ENCODE measurements at regions not wholly inside any gene's neighbourhood (a gene's known extent, or its start where the extent isn't known, plus 50 kb on each side); places are given as distances from the start of the nearest gene placed in this dataset.

DNA sequence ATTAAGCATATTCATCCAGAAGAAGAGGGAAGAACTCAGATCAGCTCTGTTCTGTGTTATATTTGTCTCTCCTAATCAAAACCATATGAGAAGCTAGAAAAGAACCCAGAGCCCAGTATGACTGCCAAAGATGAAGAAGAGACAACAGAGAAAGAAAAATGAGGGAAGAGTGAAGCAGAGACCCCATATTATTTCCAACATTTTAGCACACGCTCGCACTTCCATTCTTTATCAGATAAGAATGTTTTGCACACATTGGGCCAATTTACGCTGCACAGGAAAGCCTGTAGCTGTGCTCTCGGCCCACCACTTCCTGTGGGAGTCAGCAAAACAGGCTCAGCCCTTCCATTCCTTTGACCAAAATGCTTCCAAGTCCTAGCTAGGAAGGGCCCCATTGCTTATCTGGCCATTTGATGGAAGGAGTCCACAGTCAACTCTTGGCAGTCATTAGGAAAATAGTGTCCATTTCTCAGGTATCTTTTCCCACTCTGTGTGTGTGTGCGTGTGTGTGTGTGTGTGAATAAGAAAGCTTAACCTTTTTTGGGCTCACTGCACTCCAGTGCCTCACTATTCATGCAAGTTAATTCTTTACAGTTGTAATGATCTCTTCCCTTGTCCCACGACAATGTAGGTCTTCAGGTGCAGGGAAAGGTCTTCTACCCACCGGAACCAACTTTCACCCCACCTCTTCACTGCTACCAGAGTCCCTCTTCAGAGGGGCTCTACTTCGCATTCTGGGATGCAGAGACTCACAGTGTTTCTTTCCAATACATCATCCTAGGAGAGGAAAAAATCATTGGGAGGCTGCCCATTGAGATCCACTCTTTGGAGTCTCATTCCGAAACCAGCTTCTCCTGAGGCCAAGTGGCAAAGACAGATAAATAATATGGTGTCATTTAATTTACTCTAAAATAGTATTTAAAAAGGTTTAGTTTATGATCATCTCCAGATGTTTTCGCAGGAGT, 237.5 kb downstream of the COG6 start:
- no peak for DNase-seq (ENCODE audit: low read depth, low spot score)

DNA sequence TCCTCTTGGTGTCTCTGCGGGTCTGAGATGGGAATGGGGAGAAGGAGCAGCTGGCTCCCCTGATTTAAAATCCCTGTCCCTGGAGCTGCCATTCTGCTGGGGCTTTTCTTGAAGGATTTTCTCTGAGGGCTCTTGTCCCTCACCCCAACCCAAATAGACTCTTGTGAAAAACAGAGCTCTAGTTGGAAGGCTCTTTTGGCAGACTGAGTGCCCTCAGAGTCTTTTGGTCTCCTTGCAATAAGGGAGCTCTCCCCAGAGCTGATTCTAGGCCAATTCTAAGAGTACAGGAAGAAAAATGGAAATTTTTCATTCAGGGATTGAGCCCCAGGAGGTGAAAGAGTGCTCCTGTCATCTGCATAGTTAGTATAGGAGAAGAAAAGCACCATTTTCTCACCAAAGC, 238.3 kb downstream of the COG6 start:
- DNase-seq (ENCODE audit: low read depth, low spot score), result no peak

DNA sequence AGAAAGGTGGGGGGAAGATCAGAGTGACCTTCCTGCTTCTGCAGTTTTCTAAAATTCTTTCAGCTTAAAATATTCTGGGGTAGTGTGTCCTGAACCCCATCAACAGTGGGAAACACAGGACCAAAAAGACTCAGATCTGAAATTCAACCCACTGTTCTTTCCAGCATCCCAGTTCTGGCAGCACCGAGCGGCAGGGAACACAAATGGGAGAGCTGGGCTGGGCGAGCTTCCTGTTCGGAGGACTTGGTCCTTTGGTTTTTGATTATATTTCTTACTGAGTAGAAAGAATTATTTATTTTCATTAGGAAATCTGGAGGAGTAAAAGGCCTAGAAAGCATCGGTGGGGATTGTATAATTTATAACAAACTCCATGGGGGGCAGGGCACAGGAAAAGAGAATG, 239.1 kb downstream of the COG6 start:
- no peak for DNase-seq (ENCODE audit: low read depth, low spot score)

DNA sequence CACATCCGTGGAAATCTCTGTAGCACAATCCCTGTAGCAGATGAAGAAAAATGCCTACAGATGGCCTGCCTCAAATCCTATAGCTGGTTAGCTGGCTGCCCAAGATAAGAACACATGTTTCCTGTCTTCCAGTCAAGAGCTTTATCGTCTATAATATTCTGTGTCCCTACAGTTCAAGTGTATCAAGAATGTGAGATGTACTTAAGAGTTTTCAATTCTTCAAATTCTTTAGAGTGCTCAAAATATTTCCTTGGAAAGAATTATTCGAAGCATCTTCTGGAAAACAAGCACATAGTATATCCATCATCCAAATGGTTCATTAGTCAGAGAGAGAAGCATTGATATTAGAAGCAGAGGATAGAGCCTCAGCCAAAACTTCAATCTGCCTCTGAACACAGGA, 239.8 kb downstream of the COG6 start:
- no peak for DNase-seq (ENCODE audit: low read depth, low spot score)

DNA sequence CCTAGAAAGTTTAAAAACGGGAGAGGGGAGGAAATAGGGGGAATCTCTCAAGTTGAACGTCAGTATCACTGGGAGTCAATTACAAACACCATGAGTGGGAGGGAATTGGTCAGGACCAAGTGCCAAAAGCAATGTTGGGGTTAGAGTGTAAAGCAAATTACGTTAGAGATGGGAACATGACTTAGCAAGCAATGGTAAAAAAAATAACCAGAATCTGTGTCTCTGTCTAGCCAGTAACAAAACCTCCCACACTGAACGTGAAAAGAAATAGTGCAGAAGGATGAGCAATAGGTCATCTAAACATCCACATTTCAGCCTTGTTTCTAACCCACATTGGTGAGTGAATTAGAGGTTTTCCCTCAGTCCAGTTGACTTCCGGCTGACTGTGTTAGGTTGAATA, 242.2 kb downstream of the COG6 start:
- peak; percentile 13 for DNase-seq (ENCODE audit: low read depth, low spot score)

DNA sequence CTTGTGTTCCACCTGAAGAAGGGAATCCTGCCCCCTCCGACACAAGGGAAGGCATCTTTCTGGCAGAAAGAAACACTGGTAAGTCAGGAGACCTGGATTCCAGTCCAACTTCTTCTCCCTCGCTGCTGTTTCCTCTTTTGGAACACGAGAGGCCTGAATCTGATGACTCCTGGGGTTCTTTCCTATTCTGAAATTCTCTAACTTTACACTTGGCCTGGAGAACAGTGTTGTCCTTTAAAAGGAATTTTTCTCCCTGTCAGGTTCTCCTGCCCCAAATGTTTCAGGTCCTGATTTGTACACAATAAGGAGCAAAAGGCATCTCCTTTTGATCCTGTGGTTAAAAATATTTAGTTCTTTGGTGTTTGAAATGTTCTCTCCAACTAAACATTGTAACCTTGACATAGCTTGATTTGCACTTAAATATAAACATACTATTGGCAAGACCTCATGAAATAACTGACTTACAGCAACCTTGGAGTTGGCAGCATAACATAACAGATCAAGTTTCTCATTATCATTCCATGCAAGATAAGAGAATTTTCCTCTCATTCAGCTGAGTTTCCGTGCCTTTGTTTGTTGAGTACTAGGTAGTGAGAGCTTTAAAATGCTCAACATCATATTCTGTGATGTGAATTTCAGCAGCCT, 244.8 kb downstream of the COG6 start:
- no peak for DNase-seq (ENCODE audit: low read depth, low spot score)

DNA sequence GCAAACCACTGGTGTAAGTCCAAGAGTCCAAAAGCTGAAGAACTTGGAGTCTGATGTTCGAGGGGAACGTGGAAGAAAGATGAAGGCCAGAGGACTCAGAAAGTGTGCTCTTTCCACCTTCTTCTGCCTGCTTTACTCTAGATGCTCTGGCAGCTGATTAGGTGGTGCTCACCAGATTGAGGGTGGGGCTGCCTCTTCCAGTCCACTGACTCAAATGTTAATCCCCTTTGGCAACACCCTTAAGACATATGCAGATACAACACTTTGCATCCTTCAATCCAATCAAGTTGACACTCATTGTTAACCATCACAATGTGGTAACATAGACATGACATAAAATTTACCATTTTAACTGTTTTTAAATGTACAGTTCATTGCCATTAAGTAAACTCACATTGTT, 249.5 kb downstream of the COG6 start:
- no peak for DNase-seq (ENCODE audit: low read depth, low spot score)

DNA sequence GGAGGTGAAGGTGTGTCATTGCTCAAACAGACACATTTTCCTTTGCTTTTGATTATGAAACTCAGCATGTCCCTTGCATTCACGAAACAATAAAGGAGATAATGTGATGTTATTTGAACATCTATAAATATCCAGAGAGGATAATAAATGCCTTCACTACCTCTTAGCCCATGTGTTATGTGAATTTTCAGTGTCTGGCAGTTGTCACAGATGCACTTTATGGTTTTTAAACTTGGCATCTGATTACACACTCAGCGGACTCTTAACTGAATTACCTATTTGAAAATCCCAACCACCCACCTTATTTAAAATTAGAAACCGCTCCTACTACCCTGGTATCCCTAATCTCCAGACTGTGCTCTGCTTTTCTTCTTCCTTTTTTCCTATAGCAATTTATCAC, 254.2 kb downstream of the COG6 start:
- DNase-seq (ENCODE audit: low read depth, low spot score), result no peak

DNA sequence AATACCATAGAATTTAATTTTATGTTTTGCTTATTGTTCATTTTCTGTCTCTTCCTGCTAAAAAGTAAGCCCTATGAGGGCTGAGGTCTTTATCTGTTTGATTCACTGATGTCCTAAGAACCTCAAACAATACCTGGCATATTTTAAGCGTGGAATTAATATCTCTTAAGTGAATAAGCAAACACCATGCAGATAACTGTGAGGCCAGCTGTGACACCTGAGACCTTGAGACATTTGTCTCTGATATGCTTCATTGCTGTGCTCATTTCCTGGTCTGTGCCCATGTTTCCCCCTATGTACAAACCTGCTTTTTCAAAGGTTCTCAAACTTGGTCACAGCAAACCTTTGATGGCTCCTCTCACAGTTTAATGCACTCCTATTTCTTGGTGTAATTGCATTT, 254.6 kb downstream of the COG6 start:
- DNase-seq (ENCODE audit: low read depth, low spot score), result no peak

DNA sequence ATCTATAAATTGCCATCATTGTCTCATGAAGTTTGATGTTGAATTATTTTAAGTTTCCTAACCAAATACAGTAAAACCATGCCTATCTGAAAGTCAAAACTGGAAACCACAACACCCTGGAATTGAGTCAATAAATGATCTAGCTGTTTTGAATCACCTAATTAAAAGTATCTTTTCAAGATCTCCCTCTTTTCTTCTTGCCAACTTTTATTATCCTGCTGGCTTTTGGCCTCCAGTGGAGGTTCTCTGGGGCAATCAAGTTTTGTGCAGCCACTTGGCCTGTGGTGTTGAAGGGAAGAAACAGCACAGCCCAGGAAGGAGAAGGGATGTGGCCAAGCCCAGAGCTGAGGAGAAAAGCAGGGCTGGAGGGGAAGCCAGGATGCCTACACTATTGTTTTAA, 255.4 kb downstream of the COG6 start:
- DNase-seq (ENCODE audit: low read depth, low spot score), result no peak

DNA sequence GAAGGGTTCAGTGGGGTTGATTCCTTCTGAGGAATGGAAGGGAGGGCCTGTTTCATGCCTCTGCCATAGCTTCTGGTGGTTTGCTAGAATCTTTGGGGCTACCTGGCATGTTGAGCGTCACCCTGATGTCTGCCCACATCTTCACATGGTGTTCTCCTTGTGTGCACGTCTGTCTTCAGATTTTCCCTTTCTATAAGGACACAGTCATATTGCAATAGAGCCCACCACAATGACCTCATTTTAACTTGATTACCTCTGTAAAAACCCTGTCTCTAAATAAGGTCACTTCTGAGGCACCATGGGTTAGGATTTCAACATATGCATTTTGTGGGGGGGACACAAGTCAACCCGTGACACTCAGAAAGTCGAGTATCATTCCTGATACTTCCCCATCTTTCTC, 257.9 kb downstream of the COG6 start:
- no peak for DNase-seq (ENCODE audit: low read depth, low spot score)

DNA sequence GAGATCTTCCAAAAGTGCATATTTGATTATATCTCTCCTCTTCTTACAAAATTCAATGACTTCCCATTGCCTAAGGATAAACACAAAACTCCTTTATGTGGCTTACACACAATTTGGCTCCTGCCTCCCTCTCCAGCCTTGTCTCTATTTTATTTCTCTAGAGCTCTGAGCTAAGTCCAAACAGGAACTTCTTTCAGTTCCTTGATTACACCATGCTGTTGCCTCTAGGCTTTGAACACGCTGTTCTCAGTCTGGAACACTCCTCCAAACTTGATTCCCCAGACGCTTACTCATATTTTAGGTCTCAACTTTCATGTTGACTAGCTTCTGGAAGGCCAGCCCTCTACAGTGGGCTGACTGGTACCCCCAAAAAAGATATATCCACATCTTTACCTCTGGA, 258.5 kb downstream of the COG6 start:
- no peak for DNase-seq (ENCODE audit: low read depth, low spot score)

DNA sequence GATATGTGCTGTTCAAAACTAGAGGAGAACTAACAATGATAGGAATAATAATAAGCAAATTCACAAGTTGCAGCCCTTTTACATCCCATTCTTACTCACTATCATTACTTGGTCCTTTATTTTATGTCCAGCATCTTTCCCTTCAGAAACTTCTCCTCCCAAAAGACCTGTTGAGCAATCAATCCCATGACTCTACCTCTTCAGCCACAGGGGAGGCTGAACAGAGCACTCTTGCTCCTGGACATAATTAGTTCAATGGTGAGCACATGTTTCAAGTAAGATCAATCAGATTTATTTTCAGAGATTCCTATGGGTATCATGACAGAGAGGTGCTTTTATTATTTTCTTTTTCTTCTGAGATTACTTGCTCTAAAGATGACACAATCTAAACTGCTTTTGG, 260.0 kb downstream of the COG6 start:
- DNase-seq (ENCODE audit: low read depth, low spot score), result no peak

DNA sequence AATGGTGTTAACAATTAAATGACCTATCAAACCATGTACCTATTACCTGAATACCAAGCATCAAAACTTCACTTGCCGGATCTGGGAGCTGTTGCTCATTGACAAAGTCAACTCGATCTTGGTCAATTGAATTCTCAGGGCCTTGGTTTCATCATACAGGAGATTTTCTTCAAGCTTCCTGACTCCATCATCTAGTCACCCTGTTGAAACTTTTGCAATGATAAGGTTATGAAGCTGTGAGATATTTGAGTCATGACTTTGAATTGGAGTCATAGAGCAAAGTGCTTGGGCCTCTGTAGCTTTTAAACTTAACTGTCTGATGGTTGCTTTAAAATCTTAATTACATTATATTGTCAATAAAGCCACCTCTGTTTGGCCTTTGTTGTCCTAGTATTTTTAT, 260.9 kb downstream of the COG6 start:
- DNase-seq (ENCODE audit: low read depth, low spot score), result no peak

DNA sequence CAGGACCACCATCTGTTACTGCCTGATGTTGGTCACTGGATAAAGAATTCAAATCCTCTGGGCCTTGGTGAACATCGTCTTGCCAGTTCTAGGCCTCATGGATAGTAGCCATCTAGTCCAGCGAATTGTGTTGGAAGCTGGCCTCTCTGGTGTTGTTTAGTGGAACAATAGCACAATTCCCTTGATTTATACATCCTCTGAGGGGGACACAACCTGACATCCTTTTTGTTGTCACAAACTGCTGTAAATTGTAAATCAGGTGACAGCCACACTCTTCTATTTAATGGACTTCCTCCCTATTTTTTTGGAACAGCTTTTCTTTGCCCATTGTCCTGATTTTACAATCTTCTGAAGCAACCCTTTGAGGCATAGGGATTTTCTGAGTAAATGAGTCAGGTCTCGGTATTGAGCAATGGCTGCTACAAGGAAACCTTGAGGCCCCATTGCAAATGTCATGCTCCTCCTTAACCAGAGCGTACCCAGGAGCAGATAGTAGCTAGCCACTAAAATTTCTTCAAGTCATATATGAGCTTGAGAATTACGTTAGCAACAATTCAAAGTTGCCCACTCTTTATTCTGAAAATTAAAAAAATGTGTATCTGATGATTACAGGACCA, 263.3 kb downstream of the COG6 start:
- no peak for DNase-seq (ENCODE audit: low read depth, low spot score)

DNA sequence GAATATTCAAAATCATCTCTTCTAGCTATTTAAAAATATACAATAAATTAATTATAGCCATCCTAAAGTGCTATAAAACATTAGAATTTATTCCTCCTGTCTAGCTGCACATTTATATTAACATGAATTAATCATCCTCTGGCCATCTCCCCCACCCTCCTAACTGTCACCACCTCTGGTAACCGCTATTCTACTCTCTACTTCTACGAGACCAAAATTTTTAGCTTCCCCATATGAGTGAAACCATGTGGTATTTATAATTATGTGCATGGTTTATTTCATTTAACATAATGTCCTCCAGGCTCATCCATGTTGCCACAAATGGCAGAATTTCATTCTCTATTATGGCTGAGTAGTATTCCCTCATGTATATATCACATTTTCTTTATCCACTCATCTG, 265.2 kb downstream of the COG6 start:
- DNase-seq (ENCODE audit: low read depth, low spot score), result no peak

DNA sequence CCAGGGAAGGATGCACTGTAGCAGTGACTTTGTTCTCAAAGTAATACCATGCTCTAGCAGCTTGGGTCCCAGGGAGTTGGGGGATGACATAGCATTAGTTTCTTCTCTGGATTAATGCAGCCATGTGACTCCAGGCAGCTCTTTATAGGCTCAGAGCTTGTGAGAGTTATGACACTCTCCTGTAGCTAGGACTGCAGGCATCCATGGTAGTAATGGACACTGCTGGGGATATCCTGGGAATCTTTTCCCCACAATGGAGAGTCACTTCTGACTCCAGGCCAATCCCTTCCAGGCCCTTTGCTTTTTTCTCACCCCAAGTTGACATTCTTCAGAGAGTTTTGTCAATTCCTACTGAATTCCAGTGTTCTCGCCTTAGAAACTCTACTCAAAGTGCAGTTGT, 270.9 kb downstream of the COG6 start:
- DNase-seq (ENCODE audit: low read depth, low spot score), result no peak

DNA sequence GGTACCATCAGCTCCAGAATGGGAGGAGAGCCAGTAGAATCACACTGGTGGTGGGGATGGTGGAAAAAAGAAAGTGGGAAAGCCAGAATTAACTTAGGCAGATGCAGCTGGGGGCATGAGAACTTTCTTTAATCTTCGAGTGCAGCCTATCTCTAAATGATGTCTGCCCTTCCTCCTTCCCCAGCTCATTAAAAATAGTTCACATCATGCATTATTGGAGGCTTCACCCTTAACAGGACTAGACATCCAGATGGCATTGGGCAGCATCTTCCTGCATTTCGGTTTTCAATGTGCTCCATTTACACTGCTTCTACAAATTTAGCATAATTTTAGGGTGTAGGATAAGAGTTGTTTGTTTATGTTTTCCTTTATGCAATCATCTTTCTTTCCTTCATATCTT, 272.8 kb downstream of the COG6 start:
- no peak for DNase-seq (ENCODE audit: low read depth, low spot score)

DNA sequence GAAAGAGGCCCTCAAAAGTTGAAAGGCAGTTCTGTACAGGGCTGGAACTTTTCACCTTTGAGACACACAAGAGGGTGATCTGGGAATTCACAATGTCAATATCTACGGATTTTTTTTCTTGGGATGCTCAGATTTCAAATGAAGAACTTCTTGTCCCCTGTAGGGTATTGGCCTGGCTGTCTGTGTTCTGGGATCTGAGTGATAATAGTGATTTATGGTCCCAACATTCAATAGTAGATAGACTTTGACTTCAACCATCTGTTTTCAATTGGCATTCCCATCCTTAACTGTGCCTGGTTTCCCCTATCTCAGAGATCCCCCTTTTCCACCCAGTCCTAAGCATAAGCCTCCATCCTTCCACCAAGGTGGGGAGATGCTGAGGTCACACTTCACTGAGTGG, 274.1 kb downstream of the COG6 start:
- no peak for DNase-seq (ENCODE audit: low read depth, low spot score)

DNA sequence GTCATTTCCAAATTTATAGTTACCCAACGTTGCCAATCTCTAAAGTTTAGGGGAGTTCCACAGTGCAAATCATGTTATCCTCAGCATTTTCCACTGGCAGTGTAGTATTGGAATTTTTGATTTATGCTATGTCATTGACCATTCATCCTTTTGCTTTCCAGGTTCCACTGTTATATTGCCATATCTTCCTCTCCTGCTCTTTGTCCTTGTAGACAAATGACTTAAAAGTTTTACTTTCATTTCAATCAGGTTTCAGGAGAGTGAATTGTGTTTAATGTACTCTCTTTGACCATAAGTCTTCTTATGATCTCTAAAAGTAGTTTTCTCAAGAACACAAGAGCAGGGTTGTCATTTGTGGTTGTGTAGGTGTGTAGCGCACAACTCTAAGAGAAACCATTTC, 274.6 kb downstream of the COG6 start:
- DNase-seq (ENCODE audit: low read depth, low spot score), result no peak

DNA sequence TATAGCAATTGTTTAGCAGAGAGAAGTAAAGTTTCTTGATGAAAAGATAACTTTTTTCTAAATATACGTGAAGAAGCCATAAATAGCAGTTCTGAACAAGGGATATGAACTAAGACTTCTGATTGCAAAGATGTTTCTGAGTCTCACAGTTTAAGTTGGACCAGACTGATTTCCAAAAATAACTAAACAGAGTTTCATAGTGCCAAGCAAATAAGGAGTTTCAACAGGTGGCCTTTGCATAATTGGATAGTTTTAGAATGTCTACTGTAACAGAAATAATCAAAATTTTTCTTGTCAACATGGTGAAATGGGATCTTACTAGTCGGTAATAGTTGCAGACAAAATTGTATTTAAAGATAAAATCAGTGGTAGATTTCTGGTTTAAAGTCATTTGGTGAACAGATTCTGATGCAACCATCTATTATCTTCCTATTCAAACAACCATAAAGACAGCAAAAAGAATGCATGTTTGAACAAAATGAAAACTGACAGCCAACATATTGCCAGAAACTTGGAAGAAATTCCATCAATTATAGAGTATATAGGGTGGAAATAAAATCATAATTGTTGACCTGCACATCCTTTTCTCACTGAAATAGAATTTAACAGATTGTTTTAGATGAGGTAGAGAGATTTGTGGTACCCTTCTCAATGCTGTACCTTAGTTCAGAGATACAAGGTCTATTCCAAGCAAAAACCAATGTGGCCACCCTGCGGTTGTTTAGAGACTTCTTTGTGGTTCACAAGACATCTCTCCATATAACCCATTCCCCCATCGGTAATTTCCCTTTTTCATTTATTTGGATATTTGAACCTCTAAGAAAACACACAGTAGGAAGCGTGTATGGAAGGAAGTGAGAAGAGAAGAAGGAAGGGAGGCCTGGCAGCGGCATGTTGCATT, 275.3 kb downstream of the COG6 start:
- DNase-seq (ENCODE audit: low read depth, low spot score), result no peak

DNA sequence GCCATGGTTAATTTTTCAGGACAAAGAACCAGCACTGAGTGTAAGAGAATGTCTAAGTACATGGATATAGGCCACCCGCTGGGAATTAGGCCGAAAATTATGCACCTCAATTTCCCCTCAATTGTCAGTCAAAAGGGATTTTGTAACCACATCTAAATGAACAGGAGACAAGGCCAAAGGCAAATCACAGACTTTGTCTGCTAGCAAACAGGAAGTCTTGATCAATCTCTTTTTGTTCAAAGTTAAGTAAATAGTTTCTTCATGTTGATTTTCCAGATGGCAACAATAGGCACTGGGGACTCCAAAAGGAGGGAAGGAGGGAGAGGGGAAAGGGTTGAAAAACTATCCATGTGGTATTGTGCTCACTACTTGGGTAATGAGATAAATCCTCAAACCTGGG, 276.0 kb downstream of the COG6 start:
- DNase-seq (ENCODE audit: low read depth, low spot score), result no peak

All from brain pericyte (primary cell).